ENCODE measurements at regions not wholly inside any gene's neighbourhood (a gene's known extent, or its start where the extent isn't known, plus 50 kb on each side); places are given as distances from the start of the nearest gene placed in this dataset.

GRCh38 chr2:236317938-236318396, 53.8 kb upstream of the ASB18 start:
- no peak for DNase-seq (ENCODE audit: low read depth)

- no peak for DNase-seq (ENCODE audit: low read depth)
Measured at GRCh38 chr2:236318401-236318800, 54.2 kb upstream of the ASB18 start.

- no peak for DNase-seq (ENCODE audit: low read depth)
Measured at GRCh38 chr2:236319036-236319435, 54.8 kb upstream of the ASB18 start.

GRCh38 chr2:236321415-236321814, 57.2 kb upstream of the ASB18 start:
- DNase-seq (ENCODE audit: low read depth) = no peak

GRCh38 chr2:236333417-236334121, 69.4 kb upstream of the ASB18 start:
- DNase-seq (ENCODE audit: low read depth) = no peak

GRCh38 chr2:236334122-236334876, 70.1 kb upstream of the ASB18 start:
- DNase-seq (ENCODE audit: low read depth) = peak; percentile 25

GRCh38 chr2:236335696-236336574, 71.7 kb upstream of the ASB18 start:
- no peak for DNase-seq (ENCODE audit: low read depth)

GRCh38 chr2:236336575-236337464, 72.6 kb upstream of the ASB18 start:
- no peak for DNase-seq (ENCODE audit: low read depth)

GRCh38 chr2:236337465-236338325, 73.5 kb upstream of the ASB18 start:
- no peak for DNase-seq (ENCODE audit: low read depth)

- DNase-seq (ENCODE audit: low read depth) = peak; percentile 6
Measured at GRCh38 chr2:236338495-236339184, 74.4 kb upstream of the ASB18 start.

GRCh38 chr2:236340251-236340650, 76.0 kb upstream of the ASB18 start:
- no peak for DNase-seq (ENCODE audit: low read depth)

- no peak for DNase-seq (ENCODE audit: low read depth)
Measured at GRCh38 chr2:236341067-236341466, 76.9 kb upstream of the ASB18 start.

GRCh38 chr2:236341721-236342120, 77.5 kb upstream of the ASB18 start:
- DNase-seq (ENCODE audit: low read depth) = no peak

GRCh38 chr2:236342507-236342906, 78.3 kb upstream of the ASB18 start:
- DNase-seq (ENCODE audit: low read depth) = no peak

- DNase-seq (ENCODE audit: low read depth) = no peak
Measured at GRCh38 chr2:236342951-236343350, 78.7 kb upstream of the ASB18 start.

- DNase-seq (ENCODE audit: low read depth) = peak; percentile 53
Measured at GRCh38 chr2:236343400-236344161, 79.4 kb upstream of the ASB18 start.

- no peak for DNase-seq (ENCODE audit: low read depth)
Measured at GRCh38 chr2:236344446-236344845, 80.2 kb upstream of the ASB18 start.

GRCh38 chr2:236345081-236345714, 81.0 kb upstream of the ASB18 start:
- no peak for DNase-seq (ENCODE audit: low read depth)

GRCh38 chr2:236346366-236346765, 82.2 kb upstream of the ASB18 start:
- no peak for DNase-seq (ENCODE audit: low read depth)
